A549 (cell line): ENCODE measurements at regions not wholly inside any gene's neighbourhood (a gene's known extent, or its start where the extent isn't known, plus 50 kb on each side); places are given as distances from the start of the nearest gene placed in this dataset.

Experiments used
- POLR2A ChIP-seq: IDR thresholded peaks from 2 replicates; pipeline ENCODE4 v1.6.1; 2012; ENCODE audit warnings: mild to moderate bottlenecking, low read length
- POLR2AphosphoS2 ChIP-seq: conservative IDR thresholded peaks from 2 replicates; pipeline ENCODE4 v1.6.1; 2012; ENCODE audit warnings: low read length, improper control_type of control experiment, inconsistent platforms
- ZSCAN20 ChIP-seq: fragments of 250-450 bp; sonication (Bioruptor Pico); IDR thresholded peaks from 2 replicates; pipeline ENCODE4 v1.8.0; 2022; ENCODE audit warnings: mild to moderate bottlenecking, moderate library complexity
- TF ChIP-seq, protein P1 (sequence below): fragments of >200 bp; sonication (Bioruptor Twin); formaldehyde crosslinking; IDR thresholded peaks from 3 replicates; pipeline ENCODE4 v1.5.1; 2016

- TF ChIP-seq POLR2A (no peak), POLR2AphosphoS2 (no peak), ZSCAN20 (CRISPR knock-in tag) (no peak)
- TF ChIP-seq, protein P1, sequence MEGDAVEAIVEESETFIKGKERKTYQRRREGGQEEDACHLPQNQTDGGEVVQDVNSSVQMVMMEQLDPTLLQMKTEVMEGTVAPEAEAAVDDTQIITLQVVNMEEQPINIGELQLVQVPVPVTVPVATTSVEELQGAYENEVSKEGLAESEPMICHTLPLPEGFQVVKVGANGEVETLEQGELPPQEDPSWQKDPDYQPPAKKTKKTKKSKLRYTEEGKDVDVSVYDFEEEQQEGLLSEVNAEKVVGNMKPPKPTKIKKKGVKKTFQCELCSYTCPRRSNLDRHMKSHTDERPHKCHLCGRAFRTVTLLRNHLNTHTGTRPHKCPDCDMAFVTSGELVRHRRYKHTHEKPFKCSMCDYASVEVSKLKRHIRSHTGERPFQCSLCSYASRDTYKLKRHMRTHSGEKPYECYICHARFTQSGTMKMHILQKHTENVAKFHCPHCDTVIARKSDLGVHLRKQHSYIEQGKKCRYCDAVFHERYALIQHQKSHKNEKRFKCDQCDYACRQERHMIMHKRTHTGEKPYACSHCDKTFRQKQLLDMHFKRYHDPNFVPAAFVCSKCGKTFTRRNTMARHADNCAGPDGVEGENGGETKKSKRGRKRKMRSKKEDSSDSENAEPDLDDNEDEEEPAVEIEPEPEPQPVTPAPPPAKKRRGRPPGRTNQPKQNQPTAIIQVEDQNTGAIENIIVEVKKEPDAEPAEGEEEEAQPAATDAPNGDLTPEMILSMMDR = no peak
These were observed 222.7 kb downstream of the EFHB start for GRCh38 chr3:19711160-19711782.
